B cell (primary cell): ENCODE measurements at regions not wholly inside any gene's neighbourhood (a gene's known extent, or its start where the extent isn't known, plus 50 kb on each side); places are given as distances from the start of the nearest gene placed in this dataset.

ENCODE experiments used
- ATAC-seq: fragments of 200-7000 bp; cut with Tn5 transposase; one replicate; pipeline ENCODE4 v1.10.0; 2021; ENCODE audit warnings: low read depth, mild to moderate bottlenecking, moderate number of reproducible peaks, moderate library complexity
- CTCF ChIA-PET: fragments of 350-600 bp; sonication (Branson Sonifier 250); formaldehyde crosslinking; loops from one replicate; lab custom pipeline; 2021; ENCODE audit warnings: antibody characterized with exemption, inconsistent platforms; lab: Charles Lee
- POLR2A ChIA-PET: fragments of 350-600 bp; sonication (Branson Sonifier 250); formaldehyde crosslinking; loops from one replicate; lab custom pipeline; 2021; ENCODE audit warnings: antibody characterized with exemption; lab: Charles Lee
- DNase-seq: peaks from one replicate; pipeline ENCODE4 v3.0.0; 2013
- H2AFZ ChIP-seq: 2 replicates; pipeline ENCODE4 v1.6.1; 2012; ENCODE audit warnings: mild to moderate bottlenecking, low read depth, low read length; ENCODE audit not compliant: insufficient read depth, poor library complexity, severe bottlenecking
- H3K27ac ChIP-seq, 2 donors: 1 replicate in 1 of 2; 2 replicates in 1 of 2; pipeline ENCODE4 v1.5.1; 2012 to 2013; ENCODE audit warnings: low read length in 2 of 2, mild to moderate bottlenecking in 2 of 2, moderate library complexity in 1 of 2
- H3K27me3 ChIP-seq, 4 experiments: fragments of 200-600 bp in 1 of 4; sonication (generic) in 1 of 4; replicated peaks in 1 of 4; 1 replicate in 2 of 4; 2 replicates in 2 of 4; pipeline versions ENCODE4 v1.6.1 to v1.7.0; 2013 to 2016; ENCODE audit warnings: low read length in 3 of 4, mild to moderate bottlenecking in 2 of 4, mixed read lengths in 1 of 4, moderate library complexity in 1 of 4; ENCODE audit not compliant: insufficient read depth in 4 of 4, control insufficient read depth in 3 of 4; ENCODE audit errors: control extremely low read depth in 1 of 4
- H3K36me3 ChIP-seq, 2 experiments: replicated peaks in 1 of 2; 1 replicate in 1 of 2; 2 replicates in 1 of 2; pipeline versions ENCODE4 v1.6.1 to v1.7.1; 2013; ENCODE audit warnings: low read length in 1 of 2; ENCODE audit not compliant: insufficient read depth in 2 of 2, control insufficient read depth in 1 of 2; ENCODE audit errors: control extremely low read depth in 1 of 2, extremely low read depth in 1 of 2
- H3K4me1 ChIP-seq, 2 donors: fragments of 200-600 bp in 1 of 2; sonication (generic) in 1 of 2; 1 replicate in 1 of 2; 2 replicates in 1 of 2; pipeline versions ENCODE4 v1.5.1 to v1.6.1; 2013 to 2017; ENCODE audit warnings: low read length in 2 of 2; ENCODE audit not compliant: control insufficient read depth in 2 of 2, insufficient read depth in 2 of 2
- H3K4me2 ChIP-seq: replicated peaks from 2 replicates; pipeline ENCODE3; 2012; ENCODE audit warnings: mild to moderate bottlenecking, low read depth, low read length; ENCODE audit not compliant: poor library complexity, severe bottlenecking
- H3K4me3 ChIP-seq, 5 experiments: fragments of 200-600 bp in 1 of 5; sonication (generic) in 1 of 5; 1 replicate in 3 of 5; 2 replicates in 2 of 5; pipeline versions ENCODE4 v1.5.1 to v1.7.0; 2011 to 2016; ENCODE audit warnings: low read length in 4 of 5, mild to moderate bottlenecking in 4 of 5, low read depth in 2 of 5, control low read depth in 1 of 5, moderate library complexity in 1 of 5; ENCODE audit not compliant: insufficient read depth in 1 of 5; ENCODE audit errors: control extremely low read depth in 1 of 5, extremely low read depth in 1 of 5
- H3K79me2 ChIP-seq: fragments of 200-600 bp; sonication (generic); one replicate; pipeline ENCODE4 v1.6.0; 2016; ENCODE audit warnings: low read length; ENCODE audit not compliant: control insufficient read depth, insufficient read depth
- H3K9ac ChIP-seq: fragments of 200-600 bp; sonication (generic); 2 replicates; pipeline ENCODE4 v1.6.1; 2017; ENCODE audit warnings: mild to moderate bottlenecking, low read length, moderate library complexity
- H3K9me3 ChIP-seq, 3 donors: one replicate each; pipeline versions ENCODE4 v1.6.1 to v1.7.1; 2013; ENCODE audit warnings: low read length in 2 of 3; ENCODE audit not compliant: control insufficient read depth in 2 of 3, insufficient read depth in 1 of 3; ENCODE audit errors: control extremely low read depth in 1 of 3
- H4K20me1 ChIP-seq: 2 replicates; pipeline ENCODE4 v1.6.0; 2012; ENCODE audit warnings: mild to moderate bottlenecking, low read length; ENCODE audit not compliant: insufficient read depth, control insufficient read depth, poor library complexity, severe bottlenecking
- H3K27ac Mint-ChIP-seq: one replicate; pipeline ENCODE4 v1.8.0; 2021; ENCODE audit warnings: mixed read lengths
- H3K27me3 Mint-ChIP-seq: one replicate; pipeline ENCODE4 v1.8.0; 2021; ENCODE audit warnings: mixed read lengths
- H3K4me1 Mint-ChIP-seq: one replicate; pipeline ENCODE4 v1.8.0; 2021; ENCODE audit warnings: mixed read lengths
- H3K4me3 Mint-ChIP-seq: one replicate; pipeline ENCODE4 v1.8.0; 2021; ENCODE audit warnings: mixed read lengths
- H3K9me3 Mint-ChIP-seq: one replicate; pipeline ENCODE4 v1.8.0; 2022; ENCODE audit warnings: mixed read lengths; ENCODE audit not compliant: insufficient read depth
- CTCF ChIP-seq: fragments of 200-600 bp; IDR thresholded peaks from one replicate; pipeline ENCODE4 v1.8.0; 2022; ENCODE audit warnings: antibody characterized with exemption, mild to moderate bottlenecking
- EZH2 ChIP-seq: IDR thresholded peaks from 2 replicates; pipeline ENCODE4 v1.6.1; 2012; ENCODE audit warnings: borderline replicate concordance, low read depth, mild to moderate bottlenecking, moderate library complexity, low read length; ENCODE audit not compliant: insufficient read depth, poor library complexity, severe bottlenecking
- WGBS: methylation state at CpG from one replicate; pipeline ENCODE4 v1.1.5; 2013; ENCODE audit warnings: missing lambda C conversion rate; ENCODE audit not compliant: insufficient coverage; 5-methylcytosine and 5-hydroxymethylcytosine counted together
- intact Hi-C: fragments of 100-400 bp; cut with micrococcal nuclease; formaldehyde crosslinking; loops from one replicate; pipeline ENCODE4 v1.10.0; 2022

DNA sequence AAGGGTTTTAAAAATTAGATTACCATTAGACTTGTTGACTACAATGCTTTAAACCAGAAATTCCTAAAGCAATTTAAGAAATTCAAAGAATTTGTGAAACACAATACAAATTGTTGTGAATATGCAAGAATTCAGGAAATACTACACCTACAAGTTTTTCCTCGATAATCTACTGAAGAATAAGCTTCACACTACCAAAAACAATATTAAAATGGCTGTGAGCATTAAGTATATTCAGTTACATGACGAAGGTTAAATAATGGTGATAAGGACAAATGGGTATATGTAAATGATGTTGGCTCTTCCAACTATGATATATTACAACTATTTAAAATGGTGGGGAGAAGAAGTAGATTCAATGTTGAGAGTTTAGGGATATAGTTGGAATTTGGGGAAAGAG, 111.1 kb upstream of the HTR2C start:
- intact Hi-C loops: no loop called here
- CTCF ChIA-PET: no interaction called here

GRCh38 chrX:114500622-114501021, 83.3 kb upstream of the HTR2C start:
- TF ChIP-seq EZH2 (no peak), CTCF (no peak)
- Mint-ChIP-seq H3K4me1 (no peaks in the 10 kb centered on the region), H3K9me3 (no peaks in the 10 kb centered on the region), H3K4me3 (no peak overlapping the region), H3K27ac (no peak overlapping the region), H3K27me3 (no peaks in the 10 kb centered on the region)
- Histone ChIP-seq H3K9me3 (no peaks in the 10 kb centered on the region), H3K79me2 (no peaks in the 10 kb centered on the region), H3K9ac (no peak overlapping the region), H3K4me2 (no peak overlapping the region), H3K27ac (no peak overlapping the region), H3K4me3 (no peak overlapping the region), H4K20me1 (no peaks in the 10 kb centered on the region), H3K27me3 (no peaks in the 10 kb centered on the region), H2AFZ (no peak overlapping the region), H3K4me1 (no peaks in the 10 kb centered on the region), H3K36me3 (no peaks in the 10 kb centered on the region)
- no CpG with 5 or more reads among the region's 1 CpG for WGBS
- intact Hi-C loops: no loop called here
- DNase-seq: no peak
- no peak for ATAC-seq
- ChIA-PET POLR2A (no interaction called here), CTCF (no interaction called here)

More for the DNA sequence above, 111.1 kb upstream of the HTR2C start:
- Mint-ChIP-seq H3K27ac (no peak overlapping the region), H3K9me3 (no peaks in the 10 kb centered on the region), H3K27me3 (no peaks in the 10 kb centered on the region), H3K4me1 (no peaks in the 10 kb centered on the region), H3K4me3 (no peak overlapping the region)
- H3K27ac ChIP-seq: no peak overlapping the region
- no peaks in the 10 kb centered on the region for H4K20me1 ChIP-seq
- no peak overlapping the region for H3K9ac ChIP-seq
- ATAC-seq: no peak
- no peaks in the 10 kb centered on the region for H3K36me3 ChIP-seq
- no peak overlapping the region for H2AFZ ChIP-seq
- H3K27me3 ChIP-seq: no peaks in the 10 kb centered on the region
- H3K9me3 ChIP-seq: no peaks in the 10 kb centered on the region
- H3K4me1 ChIP-seq: no peaks in the 10 kb centered on the region
- no peak overlapping the region for H3K4me2 ChIP-seq
- POLR2A ChIA-PET: no interaction called here
- TF ChIP-seq CTCF: no peak
- H3K79me2 ChIP-seq: no peaks in the 10 kb centered on the region
- WGBS: no CpG with 5 or more reads among the region's 2 CpGs
- DNase-seq: no peak
- H3K4me3 ChIP-seq: no peak overlapping the region
